Chondrocyte (in vitro differentiated cells): ENCODE measurements at regions not wholly inside any gene's neighbourhood (a gene's known extent, or its start where the extent isn't known, plus 50 kb on each side); places are given as distances from the start of the nearest gene placed in this dataset.
A peak's percentile ranks its signal among the peaks of the same experiment; 100 is the strongest.
"Not testable (repeated sequence)": the region's sequence is repeated elsewhere in the genome, so short reads cannot be mapped to it uniquely, and the experiment has no call there.

Source experiments
- DNase-seq: peaks from one replicate; pipeline ENCODE4 v3.0.0; 2021; ENCODE audit warnings: mixed read lengths, low spot score
- H3K27ac Mint-ChIP-seq: one replicate; pipeline ENCODE4 v1.8.0; 2021; ENCODE audit warnings: mild to moderate bottlenecking, moderate library complexity, mixed read lengths; ENCODE audit not compliant: unreplicated experiment
- H3K27me3 Mint-ChIP-seq: 2 replicates; pipeline ENCODE4 v1.8.0; 2021; ENCODE audit warnings: low read depth, mixed read lengths
- H3K36me3 Mint-ChIP-seq: 2 replicates; pipeline ENCODE4 v1.8.0; 2021; ENCODE audit warnings: low read depth, mixed read lengths
- H3K4me1 Mint-ChIP-seq: 2 replicates; pipeline ENCODE4 v1.8.0; 2021; ENCODE audit warnings: low read depth, mild to moderate bottlenecking, mixed read lengths
- H3K4me3 Mint-ChIP-seq: one replicate; pipeline ENCODE4 v1.8.0; 2021; ENCODE audit warnings: mild to moderate bottlenecking, moderate library complexity, mixed read lengths; ENCODE audit not compliant: unreplicated experiment
- H3K9me3 Mint-ChIP-seq: 2 replicates; pipeline ENCODE4 v1.8.0; 2021; ENCODE audit warnings: low read depth, mixed read lengths
- TF ChIP-seq, protein P1 (sequence below): fragments of 200-600 bp; sonication (generic); IDR thresholded peaks from 2 replicates; pipeline ENCODE4 v1.5.0; 2021; ENCODE audit warnings: antibody characterized with exemption, mild to moderate bottlenecking, moderate library complexity

DNA sequence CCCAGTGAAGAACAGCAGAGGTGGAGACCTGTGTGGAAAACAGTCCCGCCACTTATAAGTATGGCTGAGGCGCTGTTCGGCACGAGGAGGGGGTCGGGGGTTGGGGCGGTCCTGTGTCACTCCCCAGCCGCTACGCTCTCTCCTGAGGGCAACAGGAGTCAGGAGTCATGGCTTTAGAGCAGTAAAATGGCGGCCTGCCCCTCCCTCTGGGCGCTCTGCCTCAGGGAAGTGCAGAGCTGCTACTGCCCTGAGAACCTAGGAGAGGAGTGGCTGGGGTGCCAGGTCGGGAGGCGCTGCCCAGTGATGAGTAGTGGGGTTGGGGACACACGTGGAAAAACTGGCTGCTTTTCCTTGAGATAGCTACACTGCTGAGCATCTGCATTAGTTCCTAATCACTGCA lies 551.2 kb upstream of the AMOT start:
- TF ChIP-seq, protein P1, sequence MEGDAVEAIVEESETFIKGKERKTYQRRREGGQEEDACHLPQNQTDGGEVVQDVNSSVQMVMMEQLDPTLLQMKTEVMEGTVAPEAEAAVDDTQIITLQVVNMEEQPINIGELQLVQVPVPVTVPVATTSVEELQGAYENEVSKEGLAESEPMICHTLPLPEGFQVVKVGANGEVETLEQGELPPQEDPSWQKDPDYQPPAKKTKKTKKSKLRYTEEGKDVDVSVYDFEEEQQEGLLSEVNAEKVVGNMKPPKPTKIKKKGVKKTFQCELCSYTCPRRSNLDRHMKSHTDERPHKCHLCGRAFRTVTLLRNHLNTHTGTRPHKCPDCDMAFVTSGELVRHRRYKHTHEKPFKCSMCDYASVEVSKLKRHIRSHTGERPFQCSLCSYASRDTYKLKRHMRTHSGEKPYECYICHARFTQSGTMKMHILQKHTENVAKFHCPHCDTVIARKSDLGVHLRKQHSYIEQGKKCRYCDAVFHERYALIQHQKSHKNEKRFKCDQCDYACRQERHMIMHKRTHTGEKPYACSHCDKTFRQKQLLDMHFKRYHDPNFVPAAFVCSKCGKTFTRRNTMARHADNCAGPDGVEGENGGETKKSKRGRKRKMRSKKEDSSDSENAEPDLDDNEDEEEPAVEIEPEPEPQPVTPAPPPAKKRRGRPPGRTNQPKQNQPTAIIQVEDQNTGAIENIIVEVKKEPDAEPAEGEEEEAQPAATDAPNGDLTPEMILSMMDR, result no peak
- Mint-ChIP-seq H3K27me3 (no peaks in the 10 kb centered on the region), H3K4me1 (peaks cover 21% of the 10 kb centered on the region), H3K27ac (no peak overlapping the region), H3K4me3 (no peak overlapping the region), H3K36me3 (no peaks in the 10 kb centered on the region), H3K9me3 (no peaks in the 10 kb centered on the region)
- no peak for DNase-seq

DNA sequence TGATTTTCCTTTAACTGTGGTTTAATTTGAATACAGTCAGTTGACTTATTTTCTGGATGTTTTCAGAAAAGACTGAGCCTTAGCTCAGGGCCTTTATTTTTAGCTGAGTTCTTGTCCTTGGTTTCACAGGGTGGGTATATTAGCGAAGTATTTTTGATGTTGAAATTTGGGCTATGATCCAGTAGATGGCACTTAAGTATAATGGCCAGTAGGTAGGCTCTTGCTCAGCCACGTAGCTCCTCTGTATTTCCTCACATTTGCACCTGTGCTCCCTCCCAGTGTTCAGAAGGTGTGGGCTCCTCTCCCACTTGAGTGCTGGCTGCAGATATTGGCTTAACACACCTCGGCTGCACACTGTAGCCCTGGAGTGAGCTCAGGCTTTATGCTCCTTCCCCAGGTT lies 549.9 kb upstream of the AMOT start:
- H3K4me1 Mint-ChIP-seq, result peaks cover 22% of the 10 kb centered on the region
- no peak overlapping the region for H3K27ac Mint-ChIP-seq
- no peaks in the 10 kb centered on the region for H3K9me3 Mint-ChIP-seq
- no peak overlapping the region for H3K4me3 Mint-ChIP-seq
- H3K36me3 Mint-ChIP-seq, result no peaks in the 10 kb centered on the region
- TF ChIP-seq, protein P1, result no peak
- no peak for DNase-seq
- H3K27me3 Mint-ChIP-seq, result no peaks in the 10 kb centered on the region

DNA sequence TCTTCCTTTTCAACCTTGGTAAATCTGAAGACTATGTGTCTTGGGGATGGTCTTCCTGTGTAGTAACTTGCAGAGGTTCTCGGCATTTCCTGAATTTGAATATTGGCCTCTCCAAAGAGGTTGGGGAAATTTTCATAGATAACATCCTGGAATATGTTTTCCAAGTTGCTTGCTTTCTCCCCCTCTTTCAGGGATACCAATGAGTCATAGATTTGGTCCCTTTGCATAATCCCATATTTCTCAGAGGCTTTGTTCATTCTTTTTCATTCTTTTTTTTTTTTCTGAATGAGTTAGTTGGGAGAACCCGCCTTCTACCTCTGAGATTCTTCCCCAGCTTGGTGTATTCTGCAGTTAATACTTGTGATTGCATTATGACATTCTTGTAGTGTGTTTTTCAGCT lies 549.2 kb upstream of the AMOT start:
- TF ChIP-seq, protein P1, result no peak
- Mint-ChIP-seq H3K27ac (no peak overlapping the region), H3K27me3 (no peaks in the 10 kb centered on the region), H3K4me3 (no peak overlapping the region), H3K36me3 (no peaks in the 10 kb centered on the region), H3K4me1 (peaks cover 24% of the 10 kb centered on the region), H3K9me3 (no peaks in the 10 kb centered on the region)
- DNase-seq, result no peak

DNA sequence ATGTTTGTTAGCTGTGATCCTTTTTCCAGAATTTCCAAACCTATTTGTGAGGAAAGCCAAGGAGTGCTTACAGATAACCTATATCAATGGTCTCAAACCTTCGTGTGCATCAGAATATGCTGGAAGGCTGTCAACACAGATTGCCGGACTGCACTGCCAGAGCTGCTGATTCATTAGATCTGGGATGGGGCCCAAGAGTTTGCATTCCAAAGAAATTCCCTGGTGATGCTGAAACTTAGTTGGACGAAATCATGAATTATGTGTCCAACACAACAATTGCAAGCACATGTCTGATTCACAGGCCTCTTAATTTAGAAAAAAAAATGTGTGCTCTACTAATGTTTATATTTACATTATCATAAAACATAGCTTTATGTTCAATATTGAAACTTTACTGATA lies 544.0 kb upstream of the AMOT start:
- TF ChIP-seq, protein P1, result no peak
- peaks cover 42% of the 10 kb centered on the region for H3K4me1 Mint-ChIP-seq
- H3K36me3 Mint-ChIP-seq, result no peaks in the 10 kb centered on the region
- H3K27ac Mint-ChIP-seq, result peak overlapping the region; percentile 36
- H3K9me3 Mint-ChIP-seq, result peaks cover 5% of the 10 kb centered on the region
- no peak for DNase-seq
- H3K27me3 Mint-ChIP-seq, result no peaks in the 10 kb centered on the region
- no peak overlapping the region for H3K4me3 Mint-ChIP-seq

DNA sequence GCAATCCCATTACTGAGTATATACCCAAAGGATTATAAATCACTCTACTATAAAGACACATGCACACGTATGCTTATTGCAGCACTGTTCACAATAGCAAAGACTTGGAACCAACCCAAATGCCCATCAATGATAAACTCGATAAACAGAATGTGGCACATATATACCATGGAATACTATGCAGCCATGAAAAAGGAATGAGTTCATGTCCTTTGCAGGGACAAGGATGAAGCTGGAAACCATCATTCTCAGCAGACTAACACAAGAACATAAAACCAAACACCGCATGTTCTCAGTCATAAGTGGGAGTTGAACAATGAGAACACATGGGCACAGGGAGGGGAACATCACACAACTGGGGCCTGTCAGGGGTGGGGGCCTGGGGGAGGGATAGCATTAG lies 532.8 kb upstream of the AMOT start:
- DNase-seq, H3K4me3 Mint-ChIP-seq, H3K4me1 Mint-ChIP-seq, H3K36me3 Mint-ChIP-seq, H3K9me3 Mint-ChIP-seq, H3K27me3 Mint-ChIP-seq, H3K27ac Mint-ChIP-seq: not testable (repeated sequence)

DNA sequence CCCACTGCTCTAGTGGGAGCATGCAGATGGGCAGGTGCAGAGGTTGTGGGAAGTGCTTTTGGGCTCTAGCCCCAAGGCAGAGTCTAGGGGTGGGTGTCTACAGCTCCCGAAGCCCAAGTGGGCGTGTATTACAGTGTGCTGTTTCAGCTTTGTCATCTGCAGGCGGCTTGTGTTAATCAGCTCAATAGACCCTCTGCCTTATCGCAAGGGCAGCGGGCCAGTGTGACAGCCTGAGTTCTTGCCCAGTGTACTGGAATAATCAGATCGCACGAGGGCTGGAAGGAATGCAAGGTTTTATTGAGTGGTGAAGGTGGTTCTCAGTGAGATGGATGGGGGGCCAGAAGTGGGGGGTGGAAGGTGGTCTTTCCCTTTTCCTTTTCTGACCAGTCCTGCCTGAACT lies 529.4 kb upstream of the AMOT start:
- TF ChIP-seq, protein P1, result no peak
- no peaks in the 10 kb centered on the region for H3K4me1 Mint-ChIP-seq
- DNase-seq, result peak; percentile 43
- H3K9me3 Mint-ChIP-seq, result peaks cover 3% of the 10 kb centered on the region
- H3K27ac Mint-ChIP-seq, result no peak overlapping the region
- H3K36me3 Mint-ChIP-seq, result no peaks in the 10 kb centered on the region
- H3K27me3 Mint-ChIP-seq, result no peaks in the 10 kb centered on the region
- no peak overlapping the region for H3K4me3 Mint-ChIP-seq
